Endothelial cell of umbilical vein (primary cell): ENCODE measurements at regions not wholly inside any gene's neighbourhood (a gene's known extent, or its start where the extent isn't known, plus 50 kb on each side); places are given as distances from the start of the nearest gene placed in this dataset.

Experiments
- BruUV-seq: library from RNA; stranded (reverse); fragments of 400-500 nt; replicated peaks from 2 replicates; lab custom pipeline; 2021; lab: Mats Ljungman, UMichigan
- CTCF ChIA-PET: fragments of 300-600, 350-600 bp; sonication (Branson Sonifier 250); formaldehyde crosslinking; loops from one replicate; lab custom pipeline; 2021; ENCODE audit warnings: antibody characterized with exemption, inconsistent platforms; lab: Charles Lee
- POLR2A ChIA-PET: fragments of 300-600, 350-600 bp; sonication (Branson Sonifier 250); formaldehyde crosslinking; loops from one replicate; lab custom pipeline; 2021; ENCODE audit warnings: antibody characterized with exemption, inconsistent platforms; lab: Charles Lee
- DNase-seq: peaks from one replicate; pipeline ENCODE4 v3.0.0-alpha.2; 2011; ENCODE audit warnings: low read depth, low spot score
- FAIRE-seq: peaks from 2 replicates; lab custom pipeline; 2011; peaks lifted over from hg19 to GRCh38; lab: Jason Lieb, UNC
- H2AFZ ChIP-seq: 2 replicates; pipeline ENCODE4 v1.6.0; 2012; ENCODE audit warnings: low read depth, low read length, control low read depth, inconsistent platforms
- H3K27ac ChIP-seq: 2 replicates; pipeline ENCODE4 v1.5.1; 2011; ENCODE audit warnings: low read depth, mild to moderate bottlenecking, control low read depth, low read length, moderate library complexity; ENCODE audit not compliant: insufficient read depth
- H3K27me3 ChIP-seq, 2 experiments: 2 replicates each; pipeline versions ENCODE4 v1.6.0 to v1.6.1; 2011; ENCODE audit warnings: low read length in 2 of 2, mixed read lengths in 1 of 2; ENCODE audit not compliant: control insufficient read depth in 2 of 2, insufficient read depth in 2 of 2
- H3K36me3 ChIP-seq, 2 experiments: 2 replicates in 1 of 2; 3 replicates in 1 of 2; pipeline ENCODE4 v1.5.1; 2011; ENCODE audit warnings: low read length in 2 of 2, mild to moderate bottlenecking in 1 of 2, moderate library complexity in 1 of 2; ENCODE audit not compliant: control insufficient read depth in 2 of 2, insufficient read depth in 2 of 2; ENCODE audit errors: extremely low read depth in 1 of 2
- H3K4me1 ChIP-seq: 3 replicates; pipeline ENCODE4 v1.5.1; 2011; ENCODE audit warnings: mild to moderate bottlenecking, low read length; ENCODE audit not compliant: control insufficient read depth, insufficient read depth; ENCODE audit errors: extremely low read depth
- H3K4me2 ChIP-seq: 2 replicates; pipeline ENCODE4 v1.6.1; 2011; ENCODE audit warnings: low read length, control low read depth, mixed read lengths; ENCODE audit not compliant: insufficient read depth
- H3K4me3 ChIP-seq, 3 experiments: fragments of 200-600 bp in 1 of 3; sonication (generic), shearing (Covaris generic) in 1 of 3; replicated peaks in 1 of 3; 2 replicates each; pipeline ENCODE4 v1.5.1; 2011 to 2016; ENCODE audit warnings: control low read depth in 3 of 3, low read length in 3 of 3, mild to moderate bottlenecking in 2 of 3, inconsistent platforms in 1 of 3, low read depth in 1 of 3, moderate library complexity in 1 of 3; ENCODE audit not compliant: insufficient read depth in 1 of 3
- H3K79me2 ChIP-seq: 2 replicates; pipeline ENCODE4 v1.6.0; 2012; ENCODE audit warnings: low read length, inconsistent platforms; ENCODE audit not compliant: control insufficient read depth, insufficient read depth
- H3K9ac ChIP-seq: replicated peaks from 2 replicates; pipeline ENCODE3; 2011; ENCODE audit warnings: low read length, control low read depth; ENCODE audit not compliant: insufficient read depth; ENCODE audit errors: extremely low read depth
- H3K9me1 ChIP-seq: replicated peaks from 3 replicates; pipeline ENCODE4 v1.6.0; 2011; ENCODE audit warnings: mild to moderate bottlenecking, low read length; ENCODE audit not compliant: control insufficient read depth, insufficient read depth; ENCODE audit errors: extremely low read depth
- H3K9me3 ChIP-seq: replicated peaks from 2 replicates; pipeline ENCODE4 v1.5.1; 2012; ENCODE audit warnings: low read length, inconsistent platforms; ENCODE audit not compliant: control insufficient read depth, insufficient read depth
- H4K20me1 ChIP-seq: replicated peaks from 2 replicates; pipeline ENCODE3; 2011; ENCODE audit warnings: mild to moderate bottlenecking, low read length; ENCODE audit not compliant: control insufficient read depth, insufficient read depth; ENCODE audit errors: extremely low read depth
- EZH2 ChIP-seq: IDR thresholded peaks from 2 replicates; pipeline ENCODE4 v1.6.1; 2012; ENCODE audit warnings: borderline replicate concordance, low read depth, mild to moderate bottlenecking, moderate library complexity, low read length, inconsistent platforms; ENCODE audit not compliant: severe bottlenecking
- FOS ChIP-seq: IDR thresholded peaks from 2 replicates; pipeline ENCODE4 v1.6.1; 2011; ENCODE audit warnings: mild to moderate bottlenecking, low read length, moderate library complexity, borderline replicate concordance; ENCODE audit not compliant: insufficient read depth
- GATA2 ChIP-seq: IDR thresholded peaks from 2 replicates; pipeline ENCODE4 v1.7.0; 2011; ENCODE audit warnings: low read depth, mild to moderate bottlenecking, moderate library complexity, mixed read lengths, low read length; ENCODE audit not compliant: insufficient read length, insufficient read depth
- JUN ChIP-seq: IDR thresholded peaks from 2 replicates; pipeline ENCODE4 v1.6.1; 2011; ENCODE audit warnings: borderline replicate concordance, low read depth; ENCODE audit not compliant: insufficient read length, insufficient read depth
- POLR2A ChIP-seq: IDR thresholded peaks from 2 replicates; pipeline ENCODE4 v1.6.1; 2012; ENCODE audit warnings: low read depth, mild to moderate bottlenecking, control low read depth, low read length
- POLR2AphosphoS5 ChIP-seq: IDR thresholded peaks from 2 replicates; pipeline ENCODE4 v1.6.1; 2012; ENCODE audit warnings: low read depth, mild to moderate bottlenecking, control low read depth, low read length, moderate library complexity; ENCODE audit not compliant: insufficient read depth
- dilution Hi-C: fragments of 300-500 bp; cut with MboI; formaldehyde crosslinking; loops from one replicate; pipeline ENCODE4 v1.15.0; 2019; ENCODE audit warnings: low sequenced_read_pairs; ENCODE audit not compliant: extremely low pct_ligation_motif_present
- intact Hi-C: fragments of 100-400 bp; cut with micrococcal nuclease; formaldehyde crosslinking; loops from one replicate; pipeline ENCODE4 v1.10.0; 2022

GRCh38 chr18:78836838-78837237 is 142.8 kb upstream of the SALL3 start:
- Histone ChIP-seq H3K4me1 (no peaks in the 10 kb centered on the region), H3K36me3 (no peaks in the 10 kb centered on the region), H3K4me3 (no peak overlapping the region), H3K27ac (no peak overlapping the region), H2AFZ (no peak overlapping the region), H3K9me1 (no peaks in the 10 kb centered on the region), H4K20me1 (no peaks in the 10 kb centered on the region), H3K4me2 (no peak overlapping the region), H3K9ac (no peak overlapping the region), H3K79me2 (no peaks in the 10 kb centered on the region), H3K9me3 (peaks cover 9% of the 10 kb centered on the region), H3K27me3 (no peaks in the 10 kb centered on the region)
- dilution Hi-C loops = no loop called here
- ChIA-PET CTCF (no interaction called here), POLR2A (no interaction called here)
- intact Hi-C loops = no loop called here
- DNase-seq = no peak
- no TSS peak for BruUV-seq
- TF ChIP-seq POLR2A (no peak), FOS (no peak), POLR2AphosphoS5 (no peak), JUN (no peak)
- FAIRE-seq = no peak

GRCh38 chr18:78837754-78838153 is 141.9 kb upstream of the SALL3 start:
- BruUV-seq = no TSS peak
- no peak overlapping the region for H3K27ac ChIP-seq
- dilution Hi-C loops = no loop called here

More at GRCh38 chr18:78837754-78838153, 141.9 kb upstream of the SALL3 start:
- Histone ChIP-seq H3K4me3 (no peak overlapping the region), H2AFZ (no peak overlapping the region), H3K79me2 (no peaks in the 10 kb centered on the region), H3K9me1 (no peaks in the 10 kb centered on the region), H4K20me1 (no peaks in the 10 kb centered on the region), H3K4me2 (no peak overlapping the region), H3K9me3 (peaks cover 9% of the 10 kb centered on the region), H3K4me1 (no peaks in the 10 kb centered on the region), H3K27me3 (no peaks in the 10 kb centered on the region), H3K9ac (no peak overlapping the region), H3K36me3 (no peaks in the 10 kb centered on the region)
- TF ChIP-seq GATA2 (no peak), EZH2 (no peak)
- DNase-seq (no peak), FAIRE-seq (no peak)
- intact Hi-C loops = no loop called here
- POLR2A ChIA-PET = no interaction called here
- CTCF ChIA-PET = no interaction called here
